ENCODE measurements at regions not wholly inside any gene's neighbourhood (a gene's known extent, or its start where the extent isn't known, plus 50 kb on each side); places are given as distances from the start of the nearest gene placed in this dataset.

DNA sequence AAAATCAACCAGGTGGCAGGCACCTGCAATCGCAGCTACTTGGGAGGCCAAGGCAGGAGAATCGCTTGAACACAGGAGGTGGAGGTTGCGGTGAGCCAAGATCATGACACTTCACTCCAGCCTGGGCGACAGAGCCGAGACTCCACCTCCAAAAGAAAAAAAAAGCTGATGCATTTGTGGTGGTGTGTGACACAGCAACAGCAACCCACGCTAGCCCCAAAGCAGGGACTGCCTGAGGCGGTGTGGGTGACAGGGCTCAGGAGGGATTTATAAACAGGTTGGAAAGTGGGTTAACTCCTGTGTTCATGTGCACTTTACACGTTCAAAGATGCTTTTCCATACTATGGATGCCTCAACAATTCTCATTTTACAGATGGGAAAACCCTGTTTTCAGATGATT, 395.9 kb upstream of the PODXL start:
- TF ChIP-seq MYBL2 (IDR thresholded peaks at IDR 0.05; ENCODE audit: low read depth) (no peak), MYBL2 (CRISPR knock-in tag; IDR thresholded peaks at IDR 0.05; ENCODE audit: borderline replicate concordance) (no peak), ETV5 (CRISPR knock-in tag; IDR thresholded peaks at IDR 0.05; ENCODE audit: low read depth) (no peak), HMG20B (CRISPR knock-in tag; IDR thresholded peaks at IDR 0.05) (no peak), ZNF311 (CRISPR knock-in tag; IDR thresholded peaks at IDR 0.05) (no peak), ZNF785 (CRISPR knock-in tag; IDR thresholded peaks at IDR 0.05) (no peak), CBX2 (IDR thresholded peaks at IDR 0.05; ENCODE audit: insufficient read depth, low read length, poor library complexity, severe bottlenecking) (no peak)
